NCI-H345 treated with DMSO at 0.1 percent for 48 hours (cell line): ENCODE measurements at regions not wholly inside any gene's neighbourhood (a gene's known extent, or its start where the extent isn't known, plus 50 kb on each side); places are given as distances from the start of the nearest gene placed in this dataset.
"Not testable (repeated sequence)": the region's sequence is repeated elsewhere in the genome, so short reads cannot be mapped to it uniquely, and the experiment has no call there.

Experiments used
- DNase-seq: peaks from one replicate; lab custom pipeline; 2025; ENCODE audit not compliant: unreplicated experiment; lab: John Stamatoyannopoulos, UW

DNA sequence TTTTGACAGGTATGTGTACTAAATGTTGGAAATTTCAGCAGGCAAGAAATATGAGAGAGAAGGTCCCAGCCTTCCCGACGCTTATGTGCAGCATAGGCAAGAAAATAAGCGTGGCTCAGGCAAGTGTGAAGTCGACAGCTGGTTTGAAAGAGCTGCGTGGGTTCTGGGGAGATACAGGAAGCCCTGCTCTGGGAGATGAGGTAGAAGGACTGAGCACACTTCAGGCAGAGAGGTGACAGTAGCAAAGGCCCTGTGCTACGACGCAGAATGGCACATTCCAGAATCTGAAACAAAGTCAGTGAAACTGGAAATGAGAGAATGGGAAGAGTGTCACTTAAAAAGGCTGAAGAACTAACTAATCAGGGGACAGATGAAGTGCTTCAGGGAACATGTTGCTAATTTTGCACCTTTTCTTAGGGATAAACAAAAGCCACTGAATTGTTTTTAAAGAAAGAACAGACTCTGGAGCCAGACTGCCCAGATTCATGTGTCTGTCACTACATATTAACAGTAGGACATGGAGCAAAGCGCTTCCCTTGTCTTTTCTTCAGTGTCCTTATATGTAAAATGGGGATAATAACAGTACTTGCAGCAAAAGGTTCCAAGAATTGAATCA is 160.1 kb downstream of the SPRY2 start:
- no peak for DNase-seq

- DNase-seq: no peak
Observed at GRCh38 chr13:80177327-80177726, 163.6 kb downstream of the SPRY2 start.

DNA sequence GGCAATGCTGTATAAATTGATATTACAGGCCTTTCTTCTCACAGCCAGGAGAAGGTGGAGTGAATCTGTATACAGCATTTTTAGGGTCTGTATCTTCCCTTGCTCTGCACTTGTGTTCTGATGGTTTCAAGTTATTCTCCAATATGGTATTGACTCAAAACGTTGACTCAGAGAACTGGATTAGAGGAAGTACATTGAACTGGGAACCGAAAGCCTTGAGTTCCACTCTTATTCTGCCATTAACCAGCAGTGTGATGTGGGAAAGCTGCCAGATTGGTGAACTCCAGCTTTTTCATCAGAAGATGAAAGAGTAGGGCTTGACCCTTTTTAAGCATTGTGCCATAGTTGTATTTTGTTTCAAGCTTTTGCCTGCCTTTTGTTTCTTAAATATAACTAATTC is 167.7 kb downstream of the SPRY2 start:
- no peak for DNase-seq

DNA sequence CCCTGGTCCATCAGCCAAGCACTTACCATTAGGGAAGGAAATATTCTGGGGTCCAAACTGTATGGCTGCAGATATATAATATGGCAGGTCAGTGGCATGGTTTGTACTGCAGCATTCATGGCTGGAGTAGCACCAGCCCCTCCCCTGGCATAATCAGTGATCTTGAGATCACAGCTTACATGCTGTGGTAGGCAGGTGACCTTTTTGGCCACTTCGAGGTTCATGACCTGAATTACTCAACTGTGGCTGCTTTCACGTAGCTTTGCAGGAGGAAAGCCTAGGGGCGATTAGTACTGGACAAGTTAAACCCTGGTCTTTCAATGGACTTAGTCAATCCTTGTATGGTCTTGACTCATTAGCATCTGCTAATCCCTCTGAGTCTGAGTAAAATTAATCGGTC is 169.8 kb downstream of the SPRY2 start:
- no peak for DNase-seq

- no peak for DNase-seq
Observed at GRCh38 chr13:80168089-80168850, 172.7 kb downstream of the SPRY2 start.

- DNase-seq: no peak
Observed at GRCh38 chr13:80166352-80166751, 174.6 kb downstream of the SPRY2 start.

GRCh38 chr13:80164462-80164861 is 176.5 kb downstream of the SPRY2 start:
- DNase-seq: no peak

- no peak for DNase-seq
Observed at GRCh38 chr13:80161896-80162295, 179.0 kb downstream of the SPRY2 start.

DNA sequence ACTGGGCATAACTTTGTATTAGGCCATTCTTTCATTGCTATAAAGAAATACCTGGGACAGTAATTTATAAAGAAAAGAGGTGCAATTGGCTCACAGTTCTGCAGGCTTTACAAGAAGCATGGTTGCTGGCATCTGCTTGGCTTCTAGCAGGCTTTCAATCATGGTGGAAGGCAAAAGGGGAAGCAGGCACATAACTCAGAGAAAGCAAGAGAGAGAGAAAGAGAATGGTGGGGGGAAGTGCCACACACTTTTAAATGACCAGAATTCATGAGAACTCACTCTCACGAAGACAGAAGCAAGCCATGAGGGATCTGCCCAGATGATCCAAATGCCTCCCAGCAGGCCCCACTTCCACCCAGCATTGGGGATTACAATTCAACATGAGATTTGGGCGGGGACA is 179.7 kb downstream of the SPRY2 start:
- no peak for DNase-seq

DNA sequence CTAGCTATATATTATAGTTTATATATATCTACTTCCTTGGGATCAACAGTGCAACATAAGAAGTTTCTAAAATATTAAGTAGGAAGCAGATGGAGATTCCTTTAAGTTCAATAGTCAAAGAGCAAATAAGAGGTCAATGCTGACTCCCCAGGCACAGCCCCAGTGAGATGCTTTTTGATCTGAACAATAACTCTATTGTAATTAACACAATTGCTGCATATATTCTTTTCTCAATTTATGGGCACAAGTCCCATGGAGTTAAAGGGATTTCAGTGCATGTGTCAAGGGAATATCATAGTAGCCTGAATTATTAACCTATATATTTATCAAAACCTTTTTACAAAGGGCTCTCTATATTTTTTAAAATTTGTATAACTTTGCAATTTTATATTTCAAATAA is 180.8 kb downstream of the SPRY2 start:
- DNase-seq: no peak

DNA sequence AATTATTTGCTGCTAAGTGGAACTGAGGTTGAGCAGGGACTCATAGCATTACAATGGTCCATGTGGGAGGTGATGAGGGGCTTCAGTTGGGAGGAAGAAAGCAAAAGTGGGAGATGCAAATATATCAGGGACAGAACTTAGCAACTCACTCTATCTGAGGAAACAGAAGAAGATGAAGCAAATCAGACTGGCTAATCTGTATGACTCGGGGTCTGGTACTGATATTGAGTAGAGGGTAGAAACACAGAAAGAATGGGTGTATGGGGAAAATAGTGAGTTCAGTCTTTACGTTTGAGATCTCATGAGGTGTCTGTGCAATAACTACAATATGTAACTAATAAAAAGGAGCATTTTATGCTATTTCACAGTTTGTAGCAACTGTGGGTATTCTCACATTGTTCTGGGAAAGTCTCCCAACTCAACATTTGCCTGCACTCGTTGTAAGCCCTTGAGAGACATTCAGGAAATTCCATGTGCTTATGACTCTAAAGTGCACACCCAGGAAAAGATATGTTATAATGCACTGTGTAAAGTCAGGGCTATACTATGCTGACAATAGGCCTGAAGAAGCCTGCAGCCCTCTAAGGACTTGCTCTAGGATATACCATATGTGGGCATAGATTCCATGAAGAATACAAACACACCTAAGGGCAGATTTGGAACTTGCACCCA is 183.5 kb downstream of the SPRY2 start:
- DNase-seq: no peak

GRCh38 chr13:80152142-80152541 is 188.8 kb downstream of the SPRY2 start:
- DNase-seq: not testable (repeated sequence)

DNA sequence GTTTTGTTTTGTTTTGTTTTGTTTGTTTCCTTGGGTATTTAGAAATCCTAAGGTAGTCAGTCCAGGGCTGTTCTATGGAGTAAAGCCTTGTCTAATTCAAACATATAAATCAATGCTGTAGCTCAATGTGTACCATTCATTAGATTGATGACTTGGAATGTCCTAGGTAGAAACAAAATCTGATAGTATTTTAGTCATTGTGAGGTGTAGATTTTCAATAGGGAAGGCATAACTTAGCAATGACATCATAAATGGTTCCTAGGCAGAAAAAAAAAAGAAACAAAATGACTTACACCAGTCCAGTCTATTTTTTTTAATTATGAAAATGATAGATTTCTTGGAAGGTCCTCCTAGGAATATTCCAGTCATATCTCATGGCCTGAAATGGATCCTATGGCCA is 189.9 kb downstream of the SPRY2 start:
- DNase-seq: no peak

GRCh38 chr13:80149736-80150135 is 191.2 kb downstream of the SPRY2 start:
- no peak for DNase-seq

DNA sequence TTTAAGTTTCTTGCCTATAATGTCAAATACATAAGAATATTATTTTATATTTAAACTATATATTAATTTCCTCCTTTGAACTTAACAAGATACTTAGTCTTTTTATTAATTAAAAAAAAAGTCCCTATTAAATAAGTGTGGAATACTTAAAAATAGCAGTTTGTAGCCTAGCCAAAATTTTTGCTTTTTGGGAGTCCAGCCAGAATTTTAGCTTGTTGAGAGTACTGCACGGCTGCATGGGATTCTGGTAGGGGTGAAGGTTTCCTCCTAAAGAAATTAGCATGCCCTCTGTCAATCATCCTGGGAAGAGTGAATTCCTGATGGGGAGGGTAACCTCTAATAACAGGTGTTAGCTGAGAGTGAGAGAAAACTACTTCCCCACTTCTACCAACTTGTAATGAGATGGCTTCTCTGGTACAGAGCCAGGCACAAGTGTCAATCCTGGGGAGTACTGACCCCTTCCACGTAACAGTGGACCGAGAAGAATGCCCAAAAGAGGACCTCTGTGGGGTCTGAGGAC is 195.7 kb downstream of the SPRY2 start:
- no peak for DNase-seq

DNA sequence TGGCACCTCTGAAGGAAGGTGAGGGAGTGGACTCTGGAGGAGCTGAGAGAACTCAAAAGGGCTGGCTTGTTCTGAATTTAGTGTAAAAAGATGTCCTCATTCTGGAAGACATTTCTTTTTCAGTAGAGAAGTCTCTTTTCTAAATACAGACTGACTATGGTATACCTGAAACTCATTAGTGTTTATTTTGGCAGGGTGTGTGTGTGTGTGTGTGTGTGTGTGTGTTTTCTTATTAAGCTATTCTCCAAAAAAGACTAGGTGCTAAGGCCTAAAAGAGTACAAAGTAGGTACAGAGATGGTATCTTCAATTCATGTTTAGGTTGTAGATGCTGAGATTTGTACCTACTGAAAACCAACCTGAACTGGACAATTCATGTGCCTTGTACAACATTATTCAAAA is 196.4 kb downstream of the SPRY2 start:
- DNase-seq: no peak

DNA sequence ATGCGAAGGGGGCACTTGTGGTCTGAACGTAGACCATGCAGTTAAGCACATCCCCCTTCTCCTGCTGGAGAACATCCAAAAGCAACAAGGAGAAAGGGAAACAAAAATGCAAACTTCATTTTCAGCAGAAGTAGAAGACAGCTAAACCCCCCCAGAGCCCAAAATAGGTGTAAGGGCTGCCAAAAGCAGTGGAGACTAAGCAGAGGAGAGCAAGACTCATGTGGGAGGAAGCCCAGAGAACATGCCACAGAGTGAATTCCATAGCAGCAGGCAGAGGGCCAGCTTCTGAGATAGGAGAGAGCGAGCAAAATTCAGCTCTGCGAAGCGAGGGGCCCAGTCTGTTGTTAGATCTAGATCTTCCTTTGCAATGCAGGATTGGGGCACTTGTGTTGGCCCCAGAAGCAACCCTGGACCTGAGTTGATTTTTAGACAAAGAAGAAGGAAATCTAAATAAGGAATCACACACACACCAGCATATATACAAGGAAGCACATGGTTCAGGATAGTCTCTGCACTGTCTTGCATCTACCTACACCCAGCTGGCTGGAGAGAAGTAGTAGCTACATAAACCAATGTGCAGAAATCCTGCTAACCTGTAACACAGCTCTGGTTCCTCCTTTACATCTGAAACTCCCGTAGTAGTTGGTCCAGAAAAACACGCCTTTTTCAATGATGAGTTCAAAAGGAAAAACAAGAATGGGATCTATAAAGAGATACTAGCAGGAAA is 199.6 kb downstream of the SPRY2 start:
- DNase-seq: no peak

- no peak for DNase-seq
Observed at GRCh38 chr13:80140685-80141084, 200.2 kb downstream of the SPRY2 start.

- no peak for DNase-seq
Observed at GRCh38 chr13:80139196-80139595, 201.7 kb downstream of the SPRY2 start.

DNA sequence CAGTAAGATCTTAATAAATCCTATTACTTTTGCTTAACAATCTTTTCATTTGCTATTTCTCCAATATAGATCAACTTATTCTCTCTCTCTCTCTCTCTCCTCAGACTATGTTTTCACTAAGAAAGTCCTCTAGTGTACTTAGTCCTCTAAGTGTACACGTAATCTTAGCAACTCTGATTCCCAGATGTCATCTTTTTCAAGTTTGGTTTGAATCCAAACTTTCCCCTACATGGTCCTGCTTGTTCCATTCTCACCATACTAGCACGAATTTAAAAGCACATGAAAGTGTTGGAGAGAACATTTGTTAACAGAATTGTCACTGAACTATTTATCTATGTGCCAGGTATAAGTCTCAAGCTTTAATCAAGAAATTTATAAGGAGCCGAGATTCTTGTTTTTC is 202.9 kb downstream of the SPRY2 start:
- no peak for DNase-seq

DNA sequence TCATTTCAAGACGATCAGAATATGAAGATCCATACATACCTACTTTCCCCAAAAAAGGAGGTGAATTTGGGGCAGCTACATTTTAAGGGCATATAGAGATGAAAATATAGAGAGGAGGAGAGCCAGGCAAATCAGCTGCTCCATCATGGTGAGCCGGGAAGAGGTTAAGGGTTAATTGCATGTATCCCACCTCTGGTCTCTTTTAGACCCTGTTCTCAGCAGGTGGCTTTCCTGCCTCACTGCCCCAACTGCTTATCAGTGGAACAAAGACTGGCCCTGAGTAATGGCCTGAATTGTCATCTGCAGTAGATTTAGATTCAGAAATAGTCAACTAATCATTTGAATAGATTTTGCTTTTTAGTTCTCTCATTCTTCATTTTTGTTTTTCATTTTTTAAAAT is 206.6 kb downstream of the SPRY2 start:
- DNase-seq: no peak
